EH (cell line): ENCODE measurements at regions not wholly inside any gene's neighbourhood (a gene's known extent, or its start where the extent isn't known, plus 50 kb on each side); places are given as distances from the start of the nearest gene placed in this dataset.
"Not testable (repeated sequence)": the region's sequence is repeated elsewhere in the genome, so short reads cannot be mapped to it uniquely, and the experiment has no call there.

ENCODE experiments used
- DNase-seq: peaks from one replicate; pipeline ENCODE4 v3.0.0-alpha.2; 2015; ENCODE audit warnings: low read depth

DNA sequence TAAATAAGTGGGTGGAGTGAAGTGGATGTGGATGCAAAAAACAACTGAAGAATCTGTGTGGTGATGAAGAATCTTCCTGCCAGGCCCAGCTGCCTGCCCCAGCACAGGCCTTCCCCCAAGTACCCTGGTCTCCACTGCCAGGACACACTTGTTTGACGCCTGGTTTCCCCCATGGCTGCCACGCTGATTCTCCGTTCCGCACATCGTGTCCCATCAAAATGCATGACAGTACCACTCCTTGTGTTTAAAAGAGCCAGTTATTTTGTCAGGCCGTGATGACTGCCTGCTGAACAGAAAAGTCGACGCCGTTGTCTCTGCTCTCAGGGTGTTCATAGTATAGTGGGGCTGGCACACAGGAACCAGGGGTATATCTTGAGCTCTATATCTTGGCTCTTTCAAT lies 50.3 kb upstream of the KYNU start:
- no peak for DNase-seq

DNA sequence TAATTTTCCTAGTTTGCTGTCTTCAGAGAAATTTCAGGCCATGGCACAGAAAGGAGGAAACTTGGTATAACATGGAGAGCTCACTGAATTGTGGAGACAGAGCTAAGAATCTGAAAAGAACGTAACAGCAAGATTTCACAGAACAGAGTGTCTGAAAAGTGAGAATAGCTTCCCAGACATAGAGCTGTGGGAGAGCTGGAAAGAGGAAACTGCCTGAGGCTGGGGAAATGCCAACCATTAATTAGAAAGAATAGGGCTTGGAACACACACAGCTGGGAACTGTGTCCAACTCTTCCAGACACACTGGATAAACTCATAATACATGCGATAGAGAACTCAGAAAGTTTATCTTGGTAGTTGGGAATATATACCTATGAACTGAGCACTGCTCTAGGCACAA lies 51.6 kb upstream of the KYNU start:
- peak; percentile 75 for DNase-seq

DNA sequence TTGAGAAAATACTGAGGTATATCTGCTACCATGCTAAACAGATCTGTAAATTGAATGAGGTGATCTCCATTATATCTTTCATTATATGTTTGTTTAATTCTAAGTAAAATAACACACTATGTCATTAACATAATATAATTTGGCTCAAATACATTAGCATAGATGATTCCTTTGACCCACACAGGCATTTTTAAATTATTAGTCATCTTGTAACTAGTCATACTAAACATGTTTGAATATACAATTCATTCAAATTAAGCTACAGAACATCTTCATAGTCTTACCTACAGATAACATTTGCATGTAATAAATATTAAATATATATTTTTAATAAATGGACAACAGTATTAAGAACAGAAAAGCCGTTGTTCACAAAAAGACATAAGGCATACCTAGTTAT lies 52.7 kb upstream of the KYNU start:
- DNase-seq, result peak; percentile 37

DNA sequence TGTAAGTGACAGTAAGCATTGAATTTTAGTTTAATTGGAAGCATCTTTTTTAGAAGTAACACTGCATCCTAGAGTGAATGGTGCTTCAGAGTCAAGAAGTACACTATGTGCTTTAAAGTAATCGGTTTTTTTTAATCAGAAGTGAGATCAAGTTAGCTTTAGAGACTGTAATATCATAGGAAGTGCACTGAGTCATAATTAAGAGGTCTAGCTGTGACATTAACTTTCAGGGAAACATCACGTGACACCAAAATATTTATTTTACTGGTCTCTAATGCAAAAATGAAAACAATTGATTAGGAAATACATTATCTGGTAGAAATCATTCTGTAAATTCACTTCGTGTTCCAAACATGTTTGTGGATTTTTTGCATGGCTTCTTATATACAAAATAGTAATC lies 55.3 kb upstream of the KYNU start:
- no peak for DNase-seq

DNA sequence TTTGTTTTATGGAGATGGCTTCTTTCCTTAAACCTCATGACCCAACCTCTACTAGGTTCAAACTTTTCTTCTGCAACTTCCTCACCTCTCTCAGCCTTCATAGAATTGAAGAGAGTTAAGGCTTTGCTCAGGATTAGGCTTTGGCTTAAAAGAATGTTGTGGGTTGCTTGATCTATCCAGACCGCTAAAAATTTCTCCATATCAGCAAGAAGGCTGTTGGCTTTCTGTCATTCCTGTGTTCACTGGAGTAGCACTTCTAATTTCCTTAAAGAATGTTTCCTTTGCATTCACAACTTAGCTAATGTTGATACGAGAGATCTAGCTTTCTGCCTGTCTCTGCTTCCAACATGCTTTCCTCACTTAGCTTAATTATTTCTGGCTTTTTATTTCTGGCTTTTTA lies 58.1 kb upstream of the KYNU start:
- DNase-seq, result no peak

DNA sequence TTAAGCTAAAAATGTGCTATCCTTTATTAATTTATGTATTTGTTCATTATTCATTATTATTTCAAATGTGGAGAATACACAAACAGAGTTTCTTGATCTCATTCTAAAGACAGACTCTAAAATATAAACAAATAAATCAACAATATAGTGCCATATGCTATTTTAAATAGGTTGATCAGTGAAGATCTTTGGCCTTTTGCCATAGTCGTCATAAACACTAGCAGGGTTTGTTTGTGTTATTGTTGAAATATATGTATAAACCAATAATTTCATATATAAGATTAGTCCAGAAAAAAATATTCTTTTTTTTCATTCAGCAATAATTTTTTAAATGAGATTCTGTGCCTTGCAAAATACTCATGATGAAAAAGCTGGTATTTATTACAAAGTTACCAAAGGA lies 62.1 kb upstream of the KYNU start:
- DNase-seq, result no peak

DNA sequence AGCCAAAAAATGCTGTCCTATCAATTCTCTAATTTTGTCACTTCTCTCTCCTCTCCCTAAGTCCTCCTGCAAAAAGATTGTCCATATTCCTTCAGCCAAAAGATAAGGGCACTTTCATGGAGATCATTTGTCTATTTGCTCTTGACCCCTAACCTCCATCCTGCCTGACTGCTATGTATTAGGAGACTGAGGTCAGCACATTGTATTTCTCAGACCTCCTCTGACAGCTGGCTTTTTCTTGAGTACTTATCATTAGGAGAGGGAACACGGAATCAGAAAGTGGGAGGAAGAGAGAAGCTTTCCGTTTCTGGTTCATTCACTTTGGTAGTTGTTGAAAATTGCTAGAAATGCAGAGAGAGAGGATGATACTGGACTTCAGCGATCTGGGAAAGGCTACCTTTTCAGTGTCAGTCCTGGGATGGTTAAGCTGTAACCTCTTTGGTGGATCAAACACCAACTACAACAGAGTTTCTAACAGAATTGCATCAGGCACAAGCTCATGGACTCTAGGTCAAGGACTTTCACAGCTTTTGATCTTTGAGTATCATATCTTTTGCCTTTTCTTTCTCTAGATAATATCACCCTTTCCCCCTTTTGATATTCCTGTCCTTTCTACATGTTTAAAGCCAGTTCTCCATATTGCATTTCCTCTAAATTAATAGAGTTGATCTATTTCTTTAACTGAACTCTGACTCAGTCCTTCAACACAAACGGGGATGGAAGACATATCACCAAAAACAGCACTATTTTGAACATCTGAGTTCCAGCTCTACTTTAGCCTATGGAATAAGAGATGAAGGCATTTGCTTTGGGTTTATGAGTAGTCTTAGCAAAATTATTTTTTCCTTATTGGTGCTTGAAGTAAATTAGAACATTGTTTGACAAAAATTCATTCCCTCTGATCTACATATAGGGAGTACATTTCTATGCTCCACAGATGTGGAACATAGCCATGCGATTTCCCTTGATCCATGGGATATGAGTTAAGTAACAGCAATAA lies 63.3 kb upstream of the KYNU start:
- DNase-seq, result no peak

DNA sequence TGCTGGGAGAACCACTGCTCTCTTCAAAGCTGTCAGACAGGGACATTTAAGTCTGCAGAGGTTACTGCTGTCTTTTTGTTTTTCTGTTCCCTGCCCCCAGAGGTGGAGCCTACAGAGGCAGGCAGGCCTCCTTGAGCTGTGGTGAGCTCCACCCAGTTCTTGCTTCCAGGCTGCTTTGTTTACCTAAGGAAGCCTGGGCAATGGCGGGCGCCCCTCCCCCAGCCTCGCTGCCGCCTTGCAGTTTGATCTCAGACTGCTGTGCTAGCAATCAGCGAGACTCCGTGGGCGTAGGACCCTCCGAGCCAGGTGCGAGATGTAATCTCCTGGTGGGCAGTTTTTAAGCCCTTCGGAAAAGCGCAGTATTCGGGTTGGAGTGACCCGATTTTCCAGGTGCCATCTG lies 65.8 kb upstream of the KYNU start:
- DNase-seq, result not testable (repeated sequence)

DNA sequence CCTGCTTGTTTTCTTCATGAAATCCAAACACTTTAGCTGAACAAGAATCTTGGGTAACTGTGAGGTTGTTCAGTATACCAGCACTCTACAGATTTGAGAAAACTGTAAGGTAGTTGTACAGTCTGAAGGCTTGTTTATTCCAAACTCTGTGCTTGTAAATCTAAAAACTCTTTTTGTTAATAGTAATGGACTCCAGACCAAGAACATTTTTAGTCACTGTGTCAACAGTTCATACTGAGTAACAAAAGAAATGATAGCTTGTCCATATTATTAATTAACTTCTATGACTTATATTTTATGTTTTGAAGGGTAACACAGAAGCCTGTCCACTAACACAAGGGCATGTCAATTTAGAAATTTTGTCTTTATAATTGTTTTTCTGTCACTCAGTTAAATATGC lies 72.2 kb upstream of the KYNU start:
- no peak for DNase-seq

DNA sequence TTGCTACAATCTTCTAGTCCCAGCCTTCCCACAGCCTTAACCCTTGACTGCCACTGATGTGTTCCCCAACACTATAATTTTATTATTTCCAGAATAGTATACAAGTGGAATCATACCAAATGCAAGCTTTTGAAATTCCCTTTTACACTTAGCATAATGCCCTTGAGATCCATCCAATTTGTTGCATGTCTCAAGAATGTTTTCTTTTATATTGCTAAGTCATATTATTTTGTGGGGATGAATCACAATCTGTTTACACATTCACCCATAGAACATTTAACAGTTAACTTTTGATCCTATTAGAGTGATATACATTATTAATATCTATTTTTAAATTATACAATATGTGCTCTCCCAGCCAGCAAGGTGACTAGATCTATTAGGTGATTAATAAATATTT lies 74.3 kb upstream of the KYNU start:
- no peak for DNase-seq

DNA sequence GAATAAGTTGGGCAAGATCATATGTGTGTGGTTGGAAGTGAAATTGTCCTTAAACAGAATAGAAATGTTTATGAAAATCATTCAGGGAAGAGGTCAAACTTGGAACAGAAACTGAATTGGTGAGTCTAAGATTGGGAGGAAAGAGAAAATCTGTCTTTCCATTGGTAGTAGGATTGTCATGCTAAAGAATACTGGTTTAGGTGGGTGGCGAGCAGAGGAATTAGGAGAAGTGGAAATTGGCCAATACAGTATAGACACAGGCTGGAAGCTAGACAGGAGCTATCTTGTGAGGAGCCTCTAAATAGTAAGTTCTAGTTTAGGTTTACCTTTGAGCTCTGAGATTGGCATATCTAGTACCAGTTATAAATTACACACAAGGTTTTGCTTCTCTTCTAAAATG lies 80.9 kb upstream of the KYNU start:
- DNase-seq, result no peak

DNA sequence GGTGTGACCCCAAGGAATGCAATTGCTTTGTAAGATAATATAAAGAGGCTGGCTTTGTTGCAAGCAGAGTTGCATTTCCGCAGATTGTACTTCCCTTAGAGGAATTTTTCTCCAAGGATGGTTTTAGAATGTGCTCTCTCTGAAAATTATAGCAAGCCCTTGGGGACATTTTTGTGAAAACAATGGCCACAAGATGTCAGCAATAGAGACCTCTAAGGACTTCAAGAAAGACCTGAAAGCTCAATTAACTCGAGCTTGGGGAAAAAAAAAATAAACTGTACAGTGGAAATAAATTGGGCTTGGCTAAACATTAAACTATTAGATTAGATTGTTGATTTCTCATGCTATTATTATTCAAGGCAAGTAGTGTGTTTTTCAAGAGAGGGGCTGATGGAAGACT lies 81.3 kb upstream of the KYNU start:
- peak; percentile 15 for DNase-seq

DNA sequence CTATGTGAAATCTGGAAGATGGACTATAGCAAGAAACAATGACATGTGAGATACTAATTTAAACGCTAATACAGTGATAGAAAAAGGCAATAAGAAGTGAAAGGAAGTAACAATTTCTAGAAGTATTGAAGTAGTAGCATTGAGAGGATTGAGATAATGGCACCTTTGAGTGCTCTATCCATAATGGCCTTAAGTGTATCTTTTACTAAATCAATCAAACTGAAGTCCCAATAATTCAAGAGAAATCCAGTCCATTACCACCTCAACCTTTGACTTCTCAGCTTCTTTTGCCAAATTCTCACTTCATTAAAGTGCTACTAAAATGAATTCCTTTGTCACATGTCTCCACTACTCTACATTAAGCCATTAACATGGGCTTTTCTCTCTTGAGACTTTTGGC lies 82.6 kb upstream of the KYNU start:
- DNase-seq, result no peak

DNA sequence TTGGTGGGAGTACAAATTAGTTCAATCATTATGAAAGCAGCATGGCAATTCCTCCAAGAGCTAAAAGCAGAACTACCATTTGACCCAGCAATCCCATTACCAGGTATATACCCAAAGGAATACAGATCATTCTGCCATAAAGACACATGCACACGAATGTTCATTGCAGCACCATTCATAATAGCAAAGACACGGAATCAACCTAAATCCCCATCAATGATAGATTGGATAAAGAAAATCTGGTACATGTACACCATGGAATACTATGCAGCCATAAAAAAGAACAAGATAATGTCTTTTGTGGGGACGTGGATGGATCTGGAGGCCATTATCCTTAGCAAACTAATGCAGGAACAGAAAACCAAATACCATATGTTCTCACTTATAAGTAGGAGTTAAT lies 85.1 kb upstream of the KYNU start:
- not testable (repeated sequence) for DNase-seq

DNA sequence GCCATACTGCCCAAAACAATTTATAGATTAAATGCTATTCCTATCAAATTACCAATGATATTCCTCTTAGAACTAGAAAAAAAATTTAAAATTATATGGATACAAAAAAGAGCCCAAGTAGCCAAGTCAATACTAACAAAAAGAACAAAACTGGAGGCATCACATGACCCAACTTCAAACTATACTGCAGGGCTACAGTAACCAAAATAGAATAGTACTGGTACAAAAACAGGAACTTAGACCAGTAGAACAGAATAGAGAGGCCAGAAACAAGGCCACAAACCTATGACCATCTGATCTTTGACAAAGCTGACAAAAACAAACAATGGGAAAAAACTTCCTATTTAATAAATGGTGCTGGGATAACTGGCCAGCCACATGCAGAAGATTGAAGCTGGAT lies 86.1 kb upstream of the KYNU start:
- no peak for DNase-seq

DNA sequence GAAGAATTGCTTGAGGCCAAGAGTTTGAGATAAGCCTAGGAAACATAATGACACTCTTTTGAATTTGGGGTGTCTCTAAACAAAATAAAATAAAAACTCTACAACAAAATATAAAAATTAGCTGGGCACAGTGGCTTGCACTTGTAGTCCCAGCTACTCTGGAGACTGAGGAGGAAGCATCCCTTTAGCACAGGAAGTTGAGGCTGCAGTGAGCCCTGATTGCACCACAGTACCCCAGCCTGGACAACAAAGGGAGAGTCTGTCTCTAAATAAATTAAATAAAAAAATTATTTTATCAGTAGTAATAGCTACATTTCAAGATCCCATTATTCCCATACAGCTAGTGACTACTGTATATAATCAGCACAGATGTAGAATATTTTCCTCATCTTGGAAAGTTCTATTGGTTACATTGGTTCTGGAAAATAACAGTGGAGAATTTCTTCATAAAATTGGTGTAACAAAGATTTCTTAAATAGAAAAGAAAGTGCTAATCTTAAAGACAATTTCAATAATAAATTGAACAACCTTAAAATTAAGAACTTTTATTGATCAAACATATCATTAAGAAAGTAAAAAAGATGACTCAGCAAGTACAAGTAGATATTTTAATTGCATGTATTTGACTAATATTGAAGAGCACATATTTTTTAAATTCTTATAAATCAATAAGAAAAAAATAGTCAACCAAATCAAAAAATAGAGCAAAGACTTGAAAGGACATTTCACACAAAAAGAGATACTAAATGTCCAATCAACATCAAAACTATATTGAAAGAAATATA lies 90.4 kb upstream of the KYNU start:
- no peak for DNase-seq

DNA sequence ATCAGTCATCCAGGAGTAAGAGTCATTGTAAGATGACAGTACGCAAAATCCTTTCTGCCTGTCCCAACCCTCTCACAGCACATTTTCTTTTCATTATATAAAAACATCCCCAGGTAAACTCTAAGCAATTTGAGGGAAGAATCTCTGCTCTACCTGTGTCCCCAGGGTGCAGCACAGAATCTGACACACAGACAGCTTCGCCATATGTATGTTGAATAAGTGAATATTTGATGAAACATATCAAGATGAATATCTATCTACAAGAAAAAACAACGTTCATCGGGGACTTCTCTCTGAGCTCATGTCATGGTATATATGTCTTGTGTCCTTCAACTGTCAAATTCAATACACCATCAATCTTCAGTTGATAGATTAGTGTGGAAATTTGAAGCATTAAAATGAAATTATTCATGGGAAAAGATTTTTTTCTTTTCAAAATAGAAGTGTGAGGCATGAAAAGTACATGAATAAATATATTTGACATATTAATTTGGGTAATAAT lies 94.5 kb upstream of the KYNU start:
- DNase-seq, result no peak

DNA sequence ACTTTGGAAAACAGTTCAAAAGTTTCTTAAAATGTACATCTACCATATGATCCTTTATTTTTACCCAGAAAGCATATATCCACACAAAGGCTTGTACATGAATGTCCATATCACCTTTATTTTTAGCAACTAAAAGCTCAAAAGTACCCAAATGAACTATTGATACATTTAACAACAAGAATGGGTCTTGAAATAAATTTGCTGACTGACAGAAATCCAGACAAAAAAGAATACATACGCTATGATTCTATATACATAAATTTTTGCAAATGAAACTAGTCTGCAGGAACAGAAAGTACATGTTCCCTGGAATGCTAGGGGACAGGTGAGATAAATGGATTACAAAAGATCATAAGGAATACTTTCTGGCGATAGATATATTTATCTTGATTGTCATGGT lies 96.3 kb upstream of the KYNU start:
- no peak for DNase-seq

DNA sequence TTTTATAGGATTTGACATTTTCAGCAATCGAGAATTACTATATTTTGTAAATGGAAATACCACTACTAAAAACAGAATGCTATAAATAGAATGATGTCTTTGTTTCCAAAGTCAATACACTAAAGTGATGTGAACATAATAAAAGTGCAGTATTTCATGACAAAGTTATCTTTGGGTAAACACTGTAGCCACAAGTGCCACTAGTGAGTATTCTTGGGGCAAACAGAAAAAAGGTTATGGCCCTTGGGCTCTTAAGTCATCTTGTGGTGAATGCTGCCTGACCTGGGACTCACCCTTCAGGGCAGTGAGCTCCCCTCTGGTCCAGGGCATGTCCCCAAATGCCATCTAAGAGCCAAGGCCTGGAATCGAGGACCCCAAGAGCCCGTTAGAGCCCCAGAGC lies 99.2 kb upstream of the KYNU start:
- DNase-seq, result no peak

DNA sequence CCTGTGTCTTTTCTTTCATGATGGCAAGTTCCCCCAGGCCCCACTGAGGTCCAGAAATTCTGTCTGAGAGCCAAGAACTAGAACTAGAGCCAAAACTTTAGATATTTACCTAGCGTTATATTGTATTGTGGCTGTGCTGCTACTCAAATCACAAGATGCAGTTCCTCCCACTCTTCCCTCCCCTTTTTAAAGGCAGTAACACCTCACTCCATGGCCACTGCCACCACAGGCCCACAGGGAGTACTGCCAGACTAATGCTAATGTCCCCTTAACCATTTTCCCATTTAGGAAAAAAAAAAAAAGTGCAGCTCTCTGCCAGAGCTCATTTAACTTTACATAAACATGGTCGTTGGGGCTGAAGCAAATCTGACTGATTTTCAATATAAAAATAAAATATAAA lies 99.7 kb upstream of the KYNU start:
- no peak for DNase-seq

DNA sequence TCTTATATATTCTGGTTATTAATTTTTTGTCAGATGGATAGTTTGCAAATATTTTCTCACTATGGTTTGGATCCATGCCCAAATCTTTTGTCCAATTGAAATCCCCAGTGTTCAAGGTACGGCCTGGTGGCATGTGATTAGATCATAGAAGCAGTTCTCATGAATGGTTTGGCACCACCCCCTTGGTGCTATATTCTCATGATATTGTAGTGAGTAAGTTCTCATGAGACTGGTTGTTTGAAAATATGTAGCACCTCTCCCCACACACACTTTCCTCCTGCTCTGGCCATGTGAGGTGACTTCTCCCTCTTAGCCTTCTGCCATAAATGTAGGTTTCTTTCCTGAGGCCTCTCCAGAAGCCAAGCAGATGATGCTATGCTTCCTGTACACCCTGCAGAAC lies 107.7 kb upstream of the KYNU start:
- DNase-seq, result no peak

DNA sequence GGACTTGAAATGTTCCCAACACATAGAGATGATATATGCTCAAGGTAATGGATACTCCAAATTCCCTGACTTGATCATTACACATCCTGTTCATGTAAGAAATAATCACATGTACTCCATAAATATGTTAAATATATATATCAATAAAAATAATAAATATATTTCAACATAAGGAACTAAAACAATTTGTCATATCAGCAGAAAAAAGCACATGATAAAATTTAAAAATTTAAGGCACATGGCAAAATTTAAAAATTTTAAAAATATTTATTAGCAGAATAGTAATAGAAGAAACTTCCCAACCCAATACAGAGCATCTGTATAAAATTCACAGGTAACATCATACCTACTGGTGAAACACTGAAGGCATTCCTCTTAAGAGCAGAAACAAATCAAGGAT lies 109.6 kb upstream of the KYNU start:
- no peak for DNase-seq

DNA sequence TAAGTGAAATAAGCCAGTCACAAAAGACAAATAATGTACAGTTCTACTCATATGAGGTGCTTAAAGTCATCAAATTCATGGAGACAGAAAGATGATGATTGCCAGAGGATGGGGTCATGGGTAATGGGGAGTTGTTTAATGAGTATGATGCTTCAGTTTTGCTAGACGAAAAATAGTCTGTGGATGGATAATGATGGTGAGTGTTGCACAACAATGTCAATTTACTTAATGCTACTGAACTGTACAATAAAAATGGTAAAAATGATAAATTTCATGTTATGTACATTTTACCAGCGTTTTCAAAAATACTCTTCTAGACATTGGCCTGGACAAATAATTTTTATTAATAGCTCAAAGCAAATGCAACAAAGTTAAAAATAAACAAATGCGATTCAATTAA lies 118.5 kb upstream of the KYNU start:
- no peak for DNase-seq
